ENCODE measurements at regions not wholly inside any gene's neighbourhood (a gene's known extent, or its start where the extent isn't known, plus 50 kb on each side); places are given as distances from the start of the nearest gene placed in this dataset.

DNA sequence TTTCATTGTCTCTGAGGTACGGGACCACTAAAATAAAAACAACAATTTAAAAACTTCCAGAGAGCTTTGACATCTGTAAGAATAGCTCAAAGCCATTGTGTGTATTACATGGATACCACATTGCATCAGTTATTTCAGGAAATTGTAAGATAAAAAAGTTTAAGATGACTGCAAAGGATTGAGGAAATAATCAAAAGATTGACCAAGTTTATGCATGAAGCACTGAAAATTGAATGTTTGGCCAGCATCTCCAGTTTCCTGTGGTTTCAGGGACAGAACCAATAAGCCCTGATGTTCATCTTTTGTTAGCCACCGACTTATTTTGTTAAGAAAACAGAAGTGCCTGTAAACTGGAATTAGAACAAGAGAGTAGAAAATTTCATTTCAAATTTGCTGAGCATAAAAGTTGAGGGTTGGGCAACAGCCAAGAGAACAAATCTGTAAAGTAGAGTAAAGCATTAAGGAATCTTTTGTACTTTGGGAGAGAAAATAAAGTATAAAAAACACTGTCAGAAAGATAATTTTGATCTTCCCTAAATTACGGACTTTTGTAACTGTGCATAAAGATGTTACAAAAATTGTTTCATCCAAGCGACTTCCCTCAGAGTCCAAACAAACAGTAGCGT lies 211.5 kb upstream of the P2RY1 start:
- H3K27ac ChIP-seq (ENCODE audit: low read length) = no peak overlapping the region
- no peaks in the 10 kb centered on the region for H3K27me3 ChIP-seq (ENCODE audit: insufficient read depth, low read length)
- no peaks in the 10 kb centered on the region for H3K36me3 ChIP-seq (ENCODE audit: insufficient read depth, low read depth, low read length)
- no peak overlapping the region for H3K4me3 ChIP-seq (ENCODE audit: low read length)
- H3K9ac ChIP-seq (ENCODE audit: low read depth, low read length) = no peak overlapping the region
- no peaks in the 10 kb centered on the region for H3K4me1 ChIP-seq (ENCODE audit: insufficient read depth, low read length)
- no peaks in the 10 kb centered on the region for H3K9me3 ChIP-seq (ENCODE audit: insufficient read depth, low read depth, low read length)

DNA sequence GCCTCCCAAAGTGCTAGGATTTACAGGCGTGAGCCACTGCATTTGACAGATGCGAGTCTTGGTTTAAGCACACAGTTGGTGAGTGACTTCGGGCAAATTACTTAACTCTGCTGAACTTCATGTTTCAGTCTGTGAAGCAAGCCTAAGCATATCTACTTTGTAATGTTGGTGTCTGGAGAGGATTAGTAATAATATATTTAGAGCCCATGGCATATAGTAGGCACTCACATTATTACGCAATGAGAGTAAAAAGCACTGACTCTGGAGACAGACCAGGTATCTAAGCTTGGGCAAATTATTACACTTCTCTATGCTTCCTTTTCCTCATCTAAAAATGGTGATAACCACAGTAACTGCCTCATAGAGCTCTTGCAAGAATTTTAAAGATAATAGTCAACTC lies 208.7 kb upstream of the P2RY1 start:
- Histone ChIP-seq H3K9me3 (ENCODE audit: insufficient read depth, low read depth, low read length) (no peaks in the 10 kb centered on the region), H3K4me1 (ENCODE audit: insufficient read depth, low read length) (no peaks in the 10 kb centered on the region), H3K36me3 (ENCODE audit: insufficient read depth, low read depth, low read length) (no peaks in the 10 kb centered on the region)

DNA sequence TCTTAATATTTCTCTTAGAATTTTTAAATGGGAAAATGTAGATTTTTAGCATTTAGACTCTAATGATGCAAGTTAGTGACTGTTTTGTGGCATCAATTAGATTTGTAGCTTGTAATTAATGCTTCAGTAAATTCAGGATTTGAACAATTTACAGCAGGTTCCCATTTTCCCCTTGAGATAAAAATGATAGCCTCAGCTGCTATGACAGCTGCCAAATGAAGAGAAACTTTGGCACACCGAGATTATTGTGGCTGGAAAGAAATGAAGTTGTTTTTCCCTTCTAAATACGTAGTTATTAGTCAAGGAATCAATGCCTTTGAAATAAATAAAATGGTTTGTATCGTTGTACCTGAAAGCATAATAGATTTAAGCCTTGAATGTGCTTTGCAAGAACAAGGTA lies 206.4 kb upstream of the P2RY1 start:
- Histone ChIP-seq H3K27me3 (ENCODE audit: insufficient read depth, low read length) (no peaks in the 10 kb centered on the region), H3K9ac (ENCODE audit: low read depth, low read length) (no peak overlapping the region), H3K4me1 (ENCODE audit: insufficient read depth, low read length) (no peaks in the 10 kb centered on the region), H3K36me3 (ENCODE audit: insufficient read depth, low read depth, low read length) (no peaks in the 10 kb centered on the region), H3K4me3 (ENCODE audit: low read length) (no peak overlapping the region), H3K27ac (ENCODE audit: low read length) (no peak overlapping the region), H3K9me3 (ENCODE audit: insufficient read depth, low read depth, low read length) (no peaks in the 10 kb centered on the region)

More for the DNA sequence above, 208.7 kb upstream of the P2RY1 start:
- Histone ChIP-seq H3K27me3 (ENCODE audit: insufficient read depth, low read length) (no peaks in the 10 kb centered on the region), H3K9ac (ENCODE audit: low read depth, low read length) (no peak overlapping the region), H3K4me3 (ENCODE audit: low read length) (no peak overlapping the region), H3K27ac (ENCODE audit: low read length) (no peak overlapping the region)

DNA sequence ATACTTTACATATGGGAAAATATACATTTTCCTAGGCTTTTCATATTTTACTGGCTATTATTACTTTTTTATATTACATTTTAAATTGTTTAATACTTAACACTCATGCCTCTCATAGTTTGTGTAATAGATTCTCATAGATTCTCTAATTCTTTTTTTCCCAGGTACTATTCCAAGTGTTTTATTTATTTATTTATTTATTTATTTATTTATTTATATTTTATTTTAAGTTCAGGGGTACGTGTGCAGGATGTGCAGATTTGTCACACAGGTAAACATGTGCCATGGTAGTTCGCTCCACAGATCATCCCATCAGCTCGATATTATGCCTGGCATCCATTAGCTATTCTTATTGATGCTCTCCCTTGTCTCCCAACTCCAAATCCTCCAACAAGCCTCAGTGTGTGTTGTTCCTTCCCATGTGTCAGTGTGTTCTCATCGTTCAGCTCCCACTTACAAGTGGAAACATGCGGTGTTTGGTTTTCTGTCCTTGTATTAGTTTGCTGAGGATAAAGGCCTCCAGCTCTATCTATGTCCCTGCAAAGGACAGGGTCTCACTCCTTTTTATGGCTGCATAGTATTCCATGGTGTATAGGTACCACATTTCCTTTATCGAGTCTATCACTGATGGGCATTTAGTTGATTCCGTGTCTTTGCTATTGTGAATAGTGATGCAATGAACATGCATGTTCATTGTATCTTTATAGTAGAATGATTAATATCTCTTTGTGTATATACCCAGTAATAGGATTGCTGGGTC lies 205.4 kb upstream of the P2RY1 start:
- no peaks in the 10 kb centered on the region for H3K4me1 ChIP-seq (ENCODE audit: insufficient read depth, low read length)
- no peaks in the 10 kb centered on the region for H3K9me3 ChIP-seq (ENCODE audit: insufficient read depth, low read depth, low read length)
- H3K27ac ChIP-seq (ENCODE audit: low read length) = no peak overlapping the region
- H3K9ac ChIP-seq (ENCODE audit: low read depth, low read length) = no peak overlapping the region
- H3K4me3 ChIP-seq (ENCODE audit: low read length) = no peak overlapping the region
- no peaks in the 10 kb centered on the region for H3K36me3 ChIP-seq (ENCODE audit: insufficient read depth, low read depth, low read length)
- H3K27me3 ChIP-seq (ENCODE audit: insufficient read depth, low read length) = no peaks in the 10 kb centered on the region

DNA sequence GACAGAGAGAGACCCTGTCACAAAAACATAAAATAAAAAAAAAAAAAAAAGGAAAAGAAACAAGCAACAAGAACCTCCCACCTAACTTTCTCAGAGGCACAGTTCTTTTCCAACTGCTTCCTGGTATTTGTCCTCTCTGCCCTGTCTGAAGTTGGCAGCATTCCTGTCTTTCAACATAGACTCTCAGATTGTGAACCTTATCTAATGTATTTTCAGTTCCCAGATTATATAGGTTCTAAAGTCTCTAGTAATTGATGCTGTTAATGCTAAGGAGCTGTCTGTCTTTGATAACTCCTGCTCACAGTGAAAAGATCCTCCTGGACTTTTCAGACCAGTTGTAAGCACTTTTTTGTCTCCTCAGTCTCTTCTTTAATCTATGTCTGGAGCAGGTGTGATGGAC lies 199.5 kb upstream of the P2RY1 start:
- Histone ChIP-seq H3K27me3 (ENCODE audit: insufficient read depth, low read length) (no peaks in the 10 kb centered on the region), H3K9ac (ENCODE audit: low read depth, low read length) (no peak overlapping the region), H3K4me1 (ENCODE audit: insufficient read depth, low read length) (no peaks in the 10 kb centered on the region), H3K4me3 (ENCODE audit: low read length) (no peak overlapping the region), H3K9me3 (ENCODE audit: insufficient read depth, low read depth, low read length) (no peaks in the 10 kb centered on the region), H3K36me3 (ENCODE audit: insufficient read depth, low read depth, low read length) (no peaks in the 10 kb centered on the region), H3K27ac (ENCODE audit: low read length) (no peak overlapping the region)

DNA sequence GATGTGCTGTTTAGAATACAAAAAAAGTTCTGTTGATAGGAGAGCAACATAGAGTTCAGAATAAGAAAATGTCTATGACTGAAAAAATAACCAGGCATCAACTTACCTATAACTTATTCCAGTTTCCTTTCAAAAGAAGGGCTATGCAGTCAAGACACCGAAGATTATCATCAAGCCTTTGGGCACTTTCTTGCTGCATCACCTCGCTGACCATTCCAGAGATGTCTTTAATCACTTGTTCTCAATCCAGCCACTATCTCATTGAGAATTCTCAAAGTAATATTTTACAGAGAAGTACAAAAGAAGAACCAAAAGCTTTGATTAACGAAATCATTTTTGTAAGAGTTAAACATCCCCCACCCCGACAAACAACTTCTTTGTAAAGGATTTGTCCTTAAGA lies 198.3 kb upstream of the P2RY1 start:
- Histone ChIP-seq H3K9ac (ENCODE audit: low read depth, low read length) (no peak overlapping the region), H3K4me3 (ENCODE audit: low read length) (no peak overlapping the region), H3K36me3 (ENCODE audit: insufficient read depth, low read depth, low read length) (no peaks in the 10 kb centered on the region), H3K27ac (ENCODE audit: low read length) (no peak overlapping the region), H3K4me1 (ENCODE audit: insufficient read depth, low read length) (no peaks in the 10 kb centered on the region), H3K9me3 (ENCODE audit: insufficient read depth, low read depth, low read length) (no peaks in the 10 kb centered on the region), H3K27me3 (ENCODE audit: insufficient read depth, low read length) (no peaks in the 10 kb centered on the region)

DNA sequence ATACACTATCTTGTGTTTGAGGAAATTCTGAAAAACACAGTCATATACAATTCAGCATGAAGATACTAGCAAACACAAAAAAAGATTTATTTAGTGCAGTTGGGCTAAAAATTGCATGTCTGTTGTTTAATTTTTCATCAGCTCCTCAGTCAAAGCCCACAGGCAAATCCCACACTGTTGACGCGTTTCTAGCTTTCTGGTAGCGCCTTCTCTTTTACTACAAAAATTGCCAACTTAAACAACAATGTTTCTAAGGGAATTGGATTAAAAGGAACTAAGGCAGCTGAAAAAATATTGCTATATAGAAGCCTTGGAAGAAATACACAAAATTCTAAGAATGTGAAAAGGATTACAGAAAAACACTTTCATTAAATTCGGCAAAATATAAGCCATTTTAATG lies 196.7 kb upstream of the P2RY1 start:
- H3K27me3 ChIP-seq (ENCODE audit: insufficient read depth, low read length) = no peaks in the 10 kb centered on the region
- H3K9ac ChIP-seq (ENCODE audit: low read depth, low read length) = no peak overlapping the region
- H3K4me3 ChIP-seq (ENCODE audit: low read length) = no peak overlapping the region
- H3K4me1 ChIP-seq (ENCODE audit: insufficient read depth, low read length) = no peaks in the 10 kb centered on the region
- H3K9me3 ChIP-seq (ENCODE audit: insufficient read depth, low read depth, low read length) = no peaks in the 10 kb centered on the region
- H3K27ac ChIP-seq (ENCODE audit: low read length) = no peak overlapping the region
- no peaks in the 10 kb centered on the region for H3K36me3 ChIP-seq (ENCODE audit: insufficient read depth, low read depth, low read length)

DNA sequence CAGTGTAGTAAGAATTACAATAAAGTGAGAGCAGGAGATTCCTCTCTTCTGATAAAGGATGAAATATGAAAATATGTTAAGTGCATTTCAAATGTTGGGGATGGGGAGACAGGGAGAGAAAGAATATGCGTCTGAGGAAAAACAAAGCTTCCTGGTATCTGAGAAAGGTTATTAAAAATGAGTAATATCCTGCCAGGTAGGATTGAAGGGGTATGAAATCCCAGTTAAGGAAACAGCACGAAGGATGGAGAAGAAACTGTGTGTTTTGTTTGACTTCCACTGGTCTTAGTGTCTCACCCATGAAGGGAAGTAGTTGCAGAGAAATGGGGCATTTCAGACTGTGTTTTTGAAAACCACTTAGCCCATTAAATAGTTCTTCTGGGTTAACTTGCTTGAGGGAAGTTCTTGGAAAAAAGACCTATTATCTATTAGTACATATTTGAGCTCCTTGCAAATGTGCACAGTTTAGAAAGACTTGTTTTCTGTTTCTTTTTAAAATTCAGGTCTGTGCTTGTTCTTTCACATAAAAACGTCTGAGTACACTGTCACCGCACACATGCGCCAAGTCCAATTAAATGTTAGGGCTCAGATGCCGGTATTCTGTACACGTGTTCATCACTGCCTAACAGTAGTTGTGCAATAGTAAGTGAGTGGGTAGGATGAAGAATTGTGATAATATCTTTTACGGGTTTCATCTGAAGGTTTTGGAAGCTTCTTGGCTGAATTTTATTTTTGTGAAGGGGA lies 196.1 kb upstream of the P2RY1 start:
- Histone ChIP-seq H3K36me3 (ENCODE audit: insufficient read depth, low read depth, low read length) (no peaks in the 10 kb centered on the region), H3K27ac (ENCODE audit: low read length) (no peak overlapping the region), H3K4me3 (ENCODE audit: low read length) (no peak overlapping the region), H3K9me3 (ENCODE audit: insufficient read depth, low read depth, low read length) (no peaks in the 10 kb centered on the region), H3K9ac (ENCODE audit: low read depth, low read length) (no peak overlapping the region), H3K27me3 (ENCODE audit: insufficient read depth, low read length) (no peaks in the 10 kb centered on the region), H3K4me1 (ENCODE audit: insufficient read depth, low read length) (no peaks in the 10 kb centered on the region)

DNA sequence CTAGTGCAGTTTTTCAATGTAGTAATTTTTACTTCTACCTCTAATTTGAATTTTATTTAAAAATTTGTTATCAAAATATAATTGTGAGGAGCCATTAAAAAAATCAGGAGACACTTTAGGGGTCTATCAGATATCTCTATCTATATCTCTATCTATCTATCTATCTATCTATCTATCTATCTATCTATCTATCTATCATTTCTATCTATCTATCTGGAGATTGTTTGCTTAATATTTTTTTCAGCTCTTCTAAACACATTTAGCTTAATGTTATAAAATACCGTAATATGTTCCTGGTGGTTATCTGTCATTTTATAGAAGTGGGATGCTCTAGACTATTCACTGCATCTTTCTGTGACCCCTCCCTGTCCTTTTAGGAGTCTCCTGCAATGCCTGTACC lies 193.7 kb upstream of the P2RY1 start:
- Histone ChIP-seq H3K4me3 (ENCODE audit: low read length) (no peak overlapping the region), H3K9ac (ENCODE audit: low read depth, low read length) (no peak overlapping the region), H3K9me3 (ENCODE audit: insufficient read depth, low read depth, low read length) (no peaks in the 10 kb centered on the region; the same call in 1 of the 2 replicates), H3K27me3 (ENCODE audit: insufficient read depth, low read length) (no peaks in the 10 kb centered on the region), H3K36me3 (ENCODE audit: insufficient read depth, low read depth, low read length) (no peaks in the 10 kb centered on the region), H3K27ac (ENCODE audit: low read length) (no peak overlapping the region), H3K4me1 (ENCODE audit: insufficient read depth, low read length) (no peaks in the 10 kb centered on the region)

DNA sequence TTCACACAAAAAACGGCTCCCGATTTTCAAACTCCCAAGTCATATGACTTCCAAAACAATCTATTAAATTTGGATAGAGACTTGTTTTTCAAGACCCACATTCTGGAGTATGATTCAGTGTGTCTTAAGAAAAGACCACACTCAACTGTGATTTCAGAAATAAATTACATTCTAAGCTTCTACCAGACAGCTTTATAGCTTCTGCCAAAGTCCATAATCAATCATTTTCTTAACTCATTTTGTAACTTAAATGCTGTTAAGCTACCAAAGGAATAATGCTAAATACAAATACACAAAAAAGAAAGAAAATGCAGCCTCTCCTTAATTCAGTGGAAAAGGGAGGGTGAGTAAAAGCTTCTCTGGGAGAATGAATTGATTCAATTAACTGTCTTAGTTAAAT lies 192.3 kb upstream of the P2RY1 start:
- no peak overlapping the region for H3K27ac ChIP-seq (ENCODE audit: low read length)
- no peak overlapping the region for H3K9ac ChIP-seq (ENCODE audit: low read depth, low read length)

DNA sequence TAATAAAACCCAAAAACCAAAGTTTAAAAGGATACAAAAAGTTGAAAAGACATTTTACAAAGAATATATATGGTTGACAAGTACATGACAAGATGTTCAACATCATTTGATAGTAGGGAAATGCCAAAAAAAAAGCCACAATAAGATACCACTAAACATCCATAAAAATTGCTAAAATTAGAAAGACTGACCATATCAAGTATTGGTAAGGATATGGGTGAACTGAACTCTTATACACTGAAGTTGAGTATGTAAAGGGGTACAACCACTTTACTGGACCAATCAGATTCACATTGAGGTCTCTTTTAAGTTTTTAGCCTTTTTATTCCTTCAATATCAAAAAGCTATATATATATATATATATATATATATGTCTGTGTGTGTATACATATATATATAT lies 190.5 kb upstream of the P2RY1 start:
- H3K4me3 ChIP-seq (ENCODE audit: low read length) = no peak overlapping the region
- H3K4me1 ChIP-seq (ENCODE audit: insufficient read depth, low read length) = no peaks in the 10 kb centered on the region; the same call in 1 of the 2 replicates
- H3K9ac ChIP-seq (ENCODE audit: low read depth, low read length) = no peak overlapping the region
- no peaks in the 10 kb centered on the region; the same call in 1 of the 2 replicates for H3K9me3 ChIP-seq (ENCODE audit: insufficient read depth, low read depth, low read length)
- no peaks in the 10 kb centered on the region for H3K36me3 ChIP-seq (ENCODE audit: insufficient read depth, low read depth, low read length)
- no peaks in the 10 kb centered on the region for H3K27me3 ChIP-seq (ENCODE audit: insufficient read depth, low read length)
- H3K27ac ChIP-seq (ENCODE audit: low read length) = no peak overlapping the region

More for the DNA sequence above, 192.3 kb upstream of the P2RY1 start:
- no peaks in the 10 kb centered on the region for H3K4me1 ChIP-seq (ENCODE audit: insufficient read depth, low read length)
- H3K36me3 ChIP-seq (ENCODE audit: insufficient read depth, low read depth, low read length) = no peaks in the 10 kb centered on the region
- no peaks in the 10 kb centered on the region; the same call in 1 of the 2 replicates for H3K9me3 ChIP-seq (ENCODE audit: insufficient read depth, low read depth, low read length)
- no peaks in the 10 kb centered on the region for H3K27me3 ChIP-seq (ENCODE audit: insufficient read depth, low read length)
- no peak overlapping the region for H3K4me3 ChIP-seq (ENCODE audit: low read length)

DNA sequence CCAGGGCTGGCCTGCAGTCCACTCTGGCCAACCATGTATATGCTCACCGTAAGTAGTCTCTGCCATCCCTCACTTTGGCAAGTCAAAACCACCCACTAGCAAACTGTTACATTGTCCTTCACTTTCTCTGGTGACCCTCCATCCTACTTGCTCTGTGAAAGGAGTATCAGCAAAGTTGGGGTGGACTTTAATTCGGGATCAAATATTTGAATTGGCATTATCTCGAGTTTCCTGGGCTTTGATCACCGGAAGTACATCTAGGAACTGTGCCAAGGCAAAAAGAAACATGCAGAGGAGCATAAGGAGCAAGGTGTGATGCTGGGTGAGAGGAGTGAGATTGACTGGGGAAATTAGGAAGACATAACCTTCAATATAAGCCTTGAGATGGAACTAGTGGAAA lies 188.9 kb upstream of the P2RY1 start:
- Histone ChIP-seq H3K4me3 (ENCODE audit: low read length) (no peak overlapping the region), H3K36me3 (ENCODE audit: insufficient read depth, low read depth, low read length) (no peaks in the 10 kb centered on the region)

More for the DNA sequence above, 188.9 kb upstream of the P2RY1 start:
- Histone ChIP-seq H3K27me3 (ENCODE audit: insufficient read depth, low read length) (no peaks in the 10 kb centered on the region), H3K4me1 (ENCODE audit: insufficient read depth, low read length) (no peaks in the 10 kb centered on the region; the same call in 1 of the 2 replicates), H3K27ac (ENCODE audit: low read length) (no peak overlapping the region), H3K9ac (ENCODE audit: low read depth, low read length) (no peak overlapping the region), H3K9me3 (ENCODE audit: insufficient read depth, low read depth, low read length) (no peaks in the 10 kb centered on the region; the same call in 1 of the 2 replicates)

All from iPS-20b (cell line).